ENCODE measurements at regions not wholly inside any gene's neighbourhood (a gene's known extent, or its start where the extent isn't known, plus 50 kb on each side); places are given as distances from the start of the nearest gene placed in this dataset.

DNA sequence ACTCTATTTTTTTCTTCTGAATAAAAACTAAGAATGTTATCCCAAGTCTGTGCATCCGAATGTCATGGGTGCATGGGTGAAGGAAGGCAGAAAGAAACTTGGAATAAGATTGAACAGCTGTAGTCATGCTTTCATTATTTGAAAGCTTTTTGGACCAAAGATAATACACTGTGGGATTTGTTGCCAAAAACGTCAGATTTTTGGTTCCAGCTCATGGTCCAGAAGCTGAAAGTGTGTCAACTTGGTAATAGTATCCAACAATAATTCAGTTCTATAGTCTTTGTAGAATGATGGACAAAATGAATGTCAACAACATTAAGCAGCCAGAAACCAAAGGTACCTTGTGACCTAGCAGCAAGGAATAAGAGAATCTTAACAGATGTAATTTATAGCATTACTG, 327.9 kb upstream of the ADAMTS9 start:
- TF ChIP-seq, protein P1, sequence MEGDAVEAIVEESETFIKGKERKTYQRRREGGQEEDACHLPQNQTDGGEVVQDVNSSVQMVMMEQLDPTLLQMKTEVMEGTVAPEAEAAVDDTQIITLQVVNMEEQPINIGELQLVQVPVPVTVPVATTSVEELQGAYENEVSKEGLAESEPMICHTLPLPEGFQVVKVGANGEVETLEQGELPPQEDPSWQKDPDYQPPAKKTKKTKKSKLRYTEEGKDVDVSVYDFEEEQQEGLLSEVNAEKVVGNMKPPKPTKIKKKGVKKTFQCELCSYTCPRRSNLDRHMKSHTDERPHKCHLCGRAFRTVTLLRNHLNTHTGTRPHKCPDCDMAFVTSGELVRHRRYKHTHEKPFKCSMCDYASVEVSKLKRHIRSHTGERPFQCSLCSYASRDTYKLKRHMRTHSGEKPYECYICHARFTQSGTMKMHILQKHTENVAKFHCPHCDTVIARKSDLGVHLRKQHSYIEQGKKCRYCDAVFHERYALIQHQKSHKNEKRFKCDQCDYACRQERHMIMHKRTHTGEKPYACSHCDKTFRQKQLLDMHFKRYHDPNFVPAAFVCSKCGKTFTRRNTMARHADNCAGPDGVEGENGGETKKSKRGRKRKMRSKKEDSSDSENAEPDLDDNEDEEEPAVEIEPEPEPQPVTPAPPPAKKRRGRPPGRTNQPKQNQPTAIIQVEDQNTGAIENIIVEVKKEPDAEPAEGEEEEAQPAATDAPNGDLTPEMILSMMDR (conservative IDR thresholded peaks at IDR 0.05): no peak
- peaks cover 13% of the 10 kb centered on the region for H3K4me1 ChIP-seq (ENCODE audit: control insufficient read depth, insufficient read depth, low read length)
- Mint-ChIP-seq H3K4me3 (no peak overlapping the region), H3K36me3 (ENCODE audit: low read depth) (no peaks in the 10 kb centered on the region), H3K27me3 (ENCODE audit: insufficient read depth) (no peaks in the 10 kb centered on the region), H3K4me1 (peaks cover 32% of the 10 kb centered on the region), H3K27ac (no peak overlapping the region), H3K9me3 (no peaks in the 10 kb centered on the region)
- no peak for DNase-seq
- no peak overlapping the region for H3K27ac ChIP-seq (ENCODE audit: low read depth, low read length)
- no peak overlapping the region for H3K9ac ChIP-seq (ENCODE audit: extremely low read depth, low read length, poor library complexity, severe bottlenecking)
- 81 to 100% methylated on average over 1 to 2 of the region's 2 CpGs for WGBS, 2 experiments (ENCODE audit: insufficient coverage in 1 of 2, insufficient read length in 1 of 2)
- H3K36me3 ChIP-seq (ENCODE audit: control insufficient read depth, insufficient read depth, low read length): no peaks in the 10 kb centered on the region
- no peaks in the 10 kb centered on the region for H3K27me3 ChIP-seq (ENCODE audit: control insufficient read depth, insufficient read depth, low read length, poor library complexity, severe bottlenecking)
- H3K9me3 ChIP-seq (ENCODE audit: control insufficient read depth, low read length): peaks cover 5% of the 10 kb centered on the region
- H3K4me3 ChIP-seq (ENCODE audit: low read length): no peak overlapping the region

GRCh38 chr3:65013053-65013452, 325.3 kb upstream of the ADAMTS9 start:
- Mint-ChIP-seq H3K36me3 (ENCODE audit: low read depth) (no peaks in the 10 kb centered on the region), H3K27ac (no peak overlapping the region), H3K4me1 (peaks cover 12% of the 10 kb centered on the region), H3K9me3 (no peaks in the 10 kb centered on the region), H3K4me3 (no peak overlapping the region), H3K27me3 (ENCODE audit: insufficient read depth) (no peaks in the 10 kb centered on the region)
- TF ChIP-seq, protein P1 (conservative IDR thresholded peaks at IDR 0.05): no peak
- Histone ChIP-seq H3K27ac (ENCODE audit: low read depth, low read length) (no peak overlapping the region), H3K27me3 (ENCODE audit: control insufficient read depth, insufficient read depth, low read length, poor library complexity, severe bottlenecking) (no peaks in the 10 kb centered on the region), H3K4me3 (ENCODE audit: low read length) (no peak overlapping the region), H3K9me3 (ENCODE audit: control insufficient read depth, low read length) (peaks cover 5% of the 10 kb centered on the region), H3K36me3 (ENCODE audit: control insufficient read depth, insufficient read depth, low read length) (no peaks in the 10 kb centered on the region), H3K4me1 (ENCODE audit: control insufficient read depth, insufficient read depth, low read length) (no peaks in the 10 kb centered on the region), H3K9ac (ENCODE audit: extremely low read depth, low read length, poor library complexity, severe bottlenecking) (no peak overlapping the region)
- WGBS, 2 experiments (ENCODE audit: insufficient coverage in 1 of 2, insufficient read length in 1 of 2): 89 to 94% methylated on average over 1 to 4 of the region's 4 CpGs
- no peak for DNase-seq

- H3K9me3 ChIP-seq (ENCODE audit: control insufficient read depth, low read length): no peaks in the 10 kb centered on the region
- TF ChIP-seq, protein P1 (conservative IDR thresholded peaks at IDR 0.05): no peak
- H3K27ac Mint-ChIP-seq: no peak overlapping the region
- WGBS, 2 experiments (ENCODE audit: insufficient coverage in 1 of 2, insufficient read length in 1 of 2): 71 to 100% methylated on average over 1 of the region's 1 CpG
- peaks cover 8% of the 10 kb centered on the region for H3K4me1 Mint-ChIP-seq
- H3K9me3 Mint-ChIP-seq: no peaks in the 10 kb centered on the region
- no peak overlapping the region for H3K4me3 Mint-ChIP-seq
- H3K4me3 ChIP-seq (ENCODE audit: low read length): no peak overlapping the region
- H3K36me3 ChIP-seq (ENCODE audit: control insufficient read depth, insufficient read depth, low read length): no peaks in the 10 kb centered on the region
- no peaks in the 10 kb centered on the region for H3K4me1 ChIP-seq (ENCODE audit: control insufficient read depth, insufficient read depth, low read length)
- H3K27me3 Mint-ChIP-seq (ENCODE audit: insufficient read depth): peaks cover 25% of the 10 kb centered on the region
- DNase-seq: no peak
- no peak overlapping the region for H3K27ac ChIP-seq (ENCODE audit: low read depth, low read length)
- peaks cover 25% of the 10 kb centered on the region for H3K27me3 ChIP-seq (ENCODE audit: control insufficient read depth, insufficient read depth, low read length, poor library complexity, severe bottlenecking)
- H3K36me3 Mint-ChIP-seq (ENCODE audit: low read depth): no peaks in the 10 kb centered on the region
- no peak overlapping the region for H3K9ac ChIP-seq (ENCODE audit: extremely low read depth, low read length, poor library complexity, severe bottlenecking)
These were observed 318.5 kb upstream of the ADAMTS9 start for GRCh38 chr3:65006300-65006739.

Measured in endodermal cell (in vitro differentiated cells).